ENCODE measurements at regions not wholly inside any gene's neighbourhood (a gene's known extent, or its start where the extent isn't known, plus 50 kb on each side); places are given as distances from the start of the nearest gene placed in this dataset.

- Histone ChIP-seq H3K4me1 (ENCODE audit: insufficient read depth) (no peaks in the 10 kb centered on the region), H3K27ac (no peak overlapping the region), H3K9me3 (no peaks in the 10 kb centered on the region), H3K36me3 (no peaks in the 10 kb centered on the region), H3K27me3 (no peaks in the 10 kb centered on the region), H3K4me3 (no peak overlapping the region)
- TF ChIP-seq EP300 (IDR thresholded peaks at IDR 0.05) (no peak), POLR2A (IDR thresholded peaks at IDR 0.05) (no peak)
- TF ChIP-seq, protein P1, sequence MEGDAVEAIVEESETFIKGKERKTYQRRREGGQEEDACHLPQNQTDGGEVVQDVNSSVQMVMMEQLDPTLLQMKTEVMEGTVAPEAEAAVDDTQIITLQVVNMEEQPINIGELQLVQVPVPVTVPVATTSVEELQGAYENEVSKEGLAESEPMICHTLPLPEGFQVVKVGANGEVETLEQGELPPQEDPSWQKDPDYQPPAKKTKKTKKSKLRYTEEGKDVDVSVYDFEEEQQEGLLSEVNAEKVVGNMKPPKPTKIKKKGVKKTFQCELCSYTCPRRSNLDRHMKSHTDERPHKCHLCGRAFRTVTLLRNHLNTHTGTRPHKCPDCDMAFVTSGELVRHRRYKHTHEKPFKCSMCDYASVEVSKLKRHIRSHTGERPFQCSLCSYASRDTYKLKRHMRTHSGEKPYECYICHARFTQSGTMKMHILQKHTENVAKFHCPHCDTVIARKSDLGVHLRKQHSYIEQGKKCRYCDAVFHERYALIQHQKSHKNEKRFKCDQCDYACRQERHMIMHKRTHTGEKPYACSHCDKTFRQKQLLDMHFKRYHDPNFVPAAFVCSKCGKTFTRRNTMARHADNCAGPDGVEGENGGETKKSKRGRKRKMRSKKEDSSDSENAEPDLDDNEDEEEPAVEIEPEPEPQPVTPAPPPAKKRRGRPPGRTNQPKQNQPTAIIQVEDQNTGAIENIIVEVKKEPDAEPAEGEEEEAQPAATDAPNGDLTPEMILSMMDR (IDR thresholded peaks at IDR 0.05), result no peak
- 80 to 85% (median 81%) methylated on average over 2 of the region's 2 CpGs for WGBS, 3 donors
- DNase-seq, result no peak
- intact Hi-C loops (cut with DNase I), result no loop called here
These were observed 357.7 kb upstream of the PCDH7 start for GRCh38 chr4:30362436-30362835.

DNA sequence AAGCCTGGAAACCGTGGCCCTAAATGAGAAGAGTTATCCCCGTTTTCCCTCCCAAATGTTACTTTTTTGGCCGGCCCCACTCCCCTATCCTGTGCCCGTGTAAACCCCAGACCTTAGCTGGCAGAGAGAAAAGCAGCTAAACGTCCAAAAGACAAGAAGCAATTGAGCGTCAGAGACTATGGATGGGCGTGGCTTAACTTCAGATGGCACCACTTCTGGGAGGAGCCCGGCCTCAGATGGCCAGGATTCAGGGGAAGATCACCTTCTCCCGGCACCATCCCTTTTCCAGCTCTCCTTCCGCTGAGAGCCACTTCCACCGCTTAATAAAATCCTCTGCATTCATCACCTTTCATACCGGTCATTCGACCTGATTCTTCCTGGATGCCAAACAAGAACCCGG lies 350.1 kb upstream of the PCDH7 start:
- WGBS, 3 donors, result 86 to 87% (median 86%) methylated on average over 14 of the region's 14 CpGs
- Histone ChIP-seq H3K4me3 (no peak overlapping the region), H3K36me3 (no peaks in the 10 kb centered on the region), H3K4me1 (ENCODE audit: insufficient read depth) (no peaks in the 10 kb centered on the region), H3K27ac (no peak overlapping the region), H3K9me3 (no peaks in the 10 kb centered on the region), H3K27me3 (no peaks in the 10 kb centered on the region)
- DNase-seq, result no peak
- intact Hi-C loops (cut with DNase I), result no loop called here
- TF ChIP-seq, protein P1 (IDR thresholded peaks at IDR 0.05), result no peak

- intact Hi-C loops (cut with DNase I), result no loop called here
- no peak for DNase-seq
- Histone ChIP-seq H3K4me3 (no peak overlapping the region), H3K27me3 (no peaks in the 10 kb centered on the region), H3K9me3 (no peaks in the 10 kb centered on the region), H3K4me1 (ENCODE audit: insufficient read depth) (no peaks in the 10 kb centered on the region), H3K36me3 (no peaks in the 10 kb centered on the region), H3K27ac (no peak overlapping the region)
- TF ChIP-seq POLR2A (IDR thresholded peaks at IDR 0.05), result no peak
- TF ChIP-seq, protein P1 (IDR thresholded peaks at IDR 0.05), result no peak
- WGBS, 3 donors, result 48 to 58% (median 54%) methylated on average over 6 of the region's 6 CpGs
These were observed 339.7 kb upstream of the PCDH7 start for GRCh38 chr4:30380404-30380998.

- 90 to 91% (median 91%) methylated on average over 2 of the region's 2 CpGs for WGBS, 3 donors
- DNase-seq, result no peak
- Histone ChIP-seq H3K27me3 (no peaks in the 10 kb centered on the region), H3K27ac (no peak overlapping the region), H3K9me3 (no peaks in the 10 kb centered on the region), H3K4me1 (ENCODE audit: insufficient read depth) (no peaks in the 10 kb centered on the region), H3K4me3 (no peak overlapping the region), H3K36me3 (no peaks in the 10 kb centered on the region)
- intact Hi-C loops (cut with DNase I), result no loop called here
- TF ChIP-seq POLR2A (IDR thresholded peaks at IDR 0.05) (no peak), EP300 (IDR thresholded peaks at IDR 0.05) (no peak)
- TF ChIP-seq, protein P1 (IDR thresholded peaks at IDR 0.05), result no peak
These were observed 334.5 kb upstream of the PCDH7 start for GRCh38 chr4:30385650-30386049.
